Brain pericyte (primary cell): ENCODE measurements at regions not wholly inside any gene's neighbourhood (a gene's known extent, or its start where the extent isn't known, plus 50 kb on each side); places are given as distances from the start of the nearest gene placed in this dataset.
"Not testable (repeated sequence)": the region's sequence is repeated elsewhere in the genome, so short reads cannot be mapped to it uniquely, and the experiment has no call there.

ENCODE experiments used
- DNase-seq: peaks from one replicate; pipeline ENCODE4 v3.0.0-alpha.2; 2012; ENCODE audit warnings: low read depth, low spot score

GRCh38 chr12:97005174-97005573 lies 98.1 kb downstream of the NEDD1 start:
- DNase-seq = no peak

- DNase-seq = no peak
Measured at GRCh38 chr12:97005646-97006045, 98.6 kb downstream of the NEDD1 start.

- no peak for DNase-seq
Measured at GRCh38 chr12:97006585-97006984, 99.5 kb downstream of the NEDD1 start.

- DNase-seq = no peak
Measured at GRCh38 chr12:97016163-97016562, 109.1 kb downstream of the NEDD1 start.

GRCh38 chr12:97017213-97017612 lies 110.2 kb downstream of the NEDD1 start:
- DNase-seq = no peak

GRCh38 chr12:97022536-97023230 lies 115.6 kb downstream of the NEDD1 start:
- no peak for DNase-seq

GRCh38 chr12:97024393-97024792 lies 117.3 kb downstream of the NEDD1 start:
- no peak for DNase-seq

GRCh38 chr12:97026901-97027300 lies 119.8 kb downstream of the NEDD1 start:
- DNase-seq = no peak

GRCh38 chr12:97027482-97027881 lies 120.4 kb downstream of the NEDD1 start:
- DNase-seq = no peak

- no peak for DNase-seq
Measured at GRCh38 chr12:97038131-97038530, 131.1 kb downstream of the NEDD1 start.

GRCh38 chr12:97038834-97039233 lies 131.8 kb downstream of the NEDD1 start:
- DNase-seq = no peak

GRCh38 chr12:97046901-97047300 lies 139.8 kb downstream of the NEDD1 start:
- DNase-seq = no peak

GRCh38 chr12:97047361-97047760 lies 140.3 kb downstream of the NEDD1 start:
- DNase-seq = no peak

- DNase-seq = no peak
Measured at GRCh38 chr12:97048421-97049035, 141.5 kb downstream of the NEDD1 start.

- DNase-seq = no peak
Measured at GRCh38 chr12:97050509-97050908, 143.5 kb downstream of the NEDD1 start.

- DNase-seq = no peak
Measured at GRCh38 chr12:97051341-97051740, 144.3 kb downstream of the NEDD1 start.

GRCh38 chr12:97061171-97061570 lies 154.1 kb downstream of the NEDD1 start:
- no peak for DNase-seq

- no peak for DNase-seq
Measured at GRCh38 chr12:97063292-97063935, 156.4 kb downstream of the NEDD1 start.

- DNase-seq = no peak
Measured at GRCh38 chr12:97075161-97075933, 168.3 kb downstream of the NEDD1 start.

GRCh38 chr12:97075934-97076630 lies 169.0 kb downstream of the NEDD1 start:
- DNase-seq = no peak

GRCh38 chr12:97076912-97077311 lies 169.9 kb downstream of the NEDD1 start:
- not testable (repeated sequence) for DNase-seq

- no peak for DNase-seq
Measured at GRCh38 chr12:97082029-97082428, 175.0 kb downstream of the NEDD1 start.
